ENCODE measurements at regions not wholly inside any gene's neighbourhood (a gene's known extent, or its start where the extent isn't known, plus 50 kb on each side); places are given as distances from the start of the nearest gene placed in this dataset.

- no peak for TF ChIP-seq CTCF (IDR thresholded peaks at IDR 0.05; ENCODE audit: insufficient read depth, low read length, missing control alignments)
- DNase-seq (ENCODE audit: low read depth, low spot score) = no peak
- no peak overlapping the region for H3K4me3 ChIP-seq (ENCODE audit: low read depth, low read length)
- POLR2A ChIA-PET = no interaction called here
- CTCF ChIA-PET = no interaction called here
These were observed 166.8 kb downstream of the BCOR start for GRCh38 chrX:39930786-39931528.

GRCh38 chrX:39931529-39932282 is 166.1 kb downstream of the BCOR start:
- ChIA-PET CTCF (no interaction called here), POLR2A (no interaction called here)
- DNase-seq (ENCODE audit: low read depth, low spot score) = no peak
- no peak for TF ChIP-seq CTCF (IDR thresholded peaks at IDR 0.05; ENCODE audit: insufficient read depth, low read length, missing control alignments)
- no peak overlapping the region for H3K4me3 ChIP-seq (ENCODE audit: low read depth, low read length)

GRCh38 chrX:39935411-39936064 is 162.2 kb downstream of the BCOR start:
- POLR2A ChIA-PET = no interaction called here
- CTCF ChIA-PET = interaction anchor here (0.6 kb wide), 1 partner anchor 153 kb away, joined by 3 read pairs; no protein-coding TSS in a partner anchor
- no peak overlapping the region for H3K4me3 ChIP-seq (ENCODE audit: low read depth, low read length)
- DNase-seq (ENCODE audit: low read depth, low spot score) = no peak
- no peak for TF ChIP-seq CTCF (IDR thresholded peaks at IDR 0.05; ENCODE audit: insufficient read depth, low read length, missing control alignments)

- DNase-seq (ENCODE audit: low read depth, low spot score) = no peak
- no peak overlapping the region for H3K4me3 ChIP-seq (ENCODE audit: low read depth, low read length)
- ChIA-PET CTCF (no interaction called here), POLR2A (no interaction called here)
- no peak for TF ChIP-seq CTCF (IDR thresholded peaks at IDR 0.05; ENCODE audit: insufficient read depth, low read length, missing control alignments)
These were observed 160.6 kb downstream of the BCOR start for GRCh38 chrX:39936886-39937770.

- ChIA-PET CTCF (no interaction called here), POLR2A (no interaction called here)
- no peak overlapping the region for H3K4me3 ChIP-seq (ENCODE audit: low read depth, low read length)
- TF ChIP-seq CTCF (IDR thresholded peaks at IDR 0.05; ENCODE audit: insufficient read depth, low read length, missing control alignments) = no peak
- no peak for DNase-seq (ENCODE audit: low read depth, low spot score)
These were observed 159.3 kb downstream of the BCOR start for GRCh38 chrX:39938466-39938865.
